GM21528 (cell line): ENCODE measurements at regions not wholly inside any gene's neighbourhood (a gene's known extent, or its start where the extent isn't known, plus 50 kb on each side); places are given as distances from the start of the nearest gene placed in this dataset.

Experiments
- ATAC-seq: cut with Tn5 transposase; IDR thresholded peaks from one replicate; pipeline ENCODE4 v1.9.1; 2021; ENCODE audit warnings: mild to moderate bottlenecking, moderate library complexity; ENCODE audit not compliant: unreplicated experiment, low FRiP score

DNA sequence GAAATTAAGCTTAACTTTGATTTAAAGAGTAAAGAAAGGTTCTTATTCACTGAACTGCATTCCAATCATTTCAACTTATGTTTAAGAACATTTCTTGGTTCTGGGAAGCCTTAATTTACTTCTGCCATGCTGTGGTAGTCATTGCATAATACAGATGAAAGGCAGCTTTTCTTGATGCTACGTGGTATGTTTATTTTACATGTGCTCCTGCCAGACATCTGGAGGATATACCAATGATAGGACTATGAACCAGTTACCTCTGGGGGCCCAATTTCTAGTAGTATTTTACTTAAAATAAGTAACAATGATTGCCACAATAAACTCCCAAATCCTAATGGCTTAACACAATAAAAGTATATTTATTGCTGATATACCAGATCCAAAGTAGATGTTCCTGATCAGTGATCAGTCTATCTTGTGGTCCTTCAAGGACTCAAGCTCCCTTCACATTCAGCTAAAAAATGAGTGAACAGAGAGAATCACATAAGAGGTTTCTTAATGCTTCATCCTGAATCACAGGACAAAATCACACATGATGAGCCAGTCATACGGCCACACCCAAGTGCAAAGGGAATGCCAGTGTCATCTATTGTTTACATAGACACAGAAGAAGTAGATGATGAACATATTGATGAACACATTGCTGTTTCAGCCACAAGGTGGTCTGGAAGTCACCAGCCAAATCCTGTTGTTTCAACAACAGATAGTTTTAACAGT lies 56.5 kb upstream of the CCN2 start:
- ATAC-seq, result no peak

DNA sequence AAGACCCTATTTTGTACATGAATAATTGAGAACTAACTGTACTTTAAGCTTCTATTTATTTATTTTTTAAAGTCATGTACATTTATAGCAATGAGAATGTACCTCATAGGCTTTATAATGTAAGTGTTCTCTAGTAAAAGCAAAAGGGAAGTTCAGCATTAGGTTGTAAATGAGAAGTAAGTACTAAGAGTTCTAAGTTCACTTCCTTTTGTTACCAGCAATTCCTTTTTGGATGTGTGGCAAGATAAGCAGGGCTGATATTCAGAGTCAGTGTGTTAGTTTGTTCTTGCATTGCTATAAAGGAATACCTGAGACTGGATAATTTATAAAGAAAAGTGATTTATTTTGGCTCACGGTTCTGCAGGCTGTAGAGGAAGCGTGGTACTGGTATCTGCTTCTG lies 54.0 kb upstream of the CCN2 start:
- ATAC-seq, result no peak

DNA sequence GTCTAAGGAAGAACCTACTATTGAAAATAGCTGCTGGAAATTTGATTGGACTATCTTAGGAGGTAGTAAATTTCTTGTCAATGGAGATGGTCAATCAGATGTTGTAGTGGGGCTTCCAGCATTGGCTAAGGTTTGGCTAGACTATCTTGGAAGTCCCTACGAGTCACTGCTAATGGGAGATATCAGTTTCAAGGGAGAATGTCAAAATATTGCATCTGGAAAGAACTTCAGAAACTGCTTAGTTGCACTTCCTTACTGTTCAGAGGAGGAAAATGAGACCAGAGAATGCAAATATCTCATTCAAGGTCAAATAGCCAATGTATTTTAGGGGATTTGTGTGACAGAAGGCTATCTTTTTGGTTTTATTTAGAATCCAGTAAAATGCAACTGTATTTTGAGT lies 53.5 kb upstream of the CCN2 start:
- ATAC-seq, result no peak

DNA sequence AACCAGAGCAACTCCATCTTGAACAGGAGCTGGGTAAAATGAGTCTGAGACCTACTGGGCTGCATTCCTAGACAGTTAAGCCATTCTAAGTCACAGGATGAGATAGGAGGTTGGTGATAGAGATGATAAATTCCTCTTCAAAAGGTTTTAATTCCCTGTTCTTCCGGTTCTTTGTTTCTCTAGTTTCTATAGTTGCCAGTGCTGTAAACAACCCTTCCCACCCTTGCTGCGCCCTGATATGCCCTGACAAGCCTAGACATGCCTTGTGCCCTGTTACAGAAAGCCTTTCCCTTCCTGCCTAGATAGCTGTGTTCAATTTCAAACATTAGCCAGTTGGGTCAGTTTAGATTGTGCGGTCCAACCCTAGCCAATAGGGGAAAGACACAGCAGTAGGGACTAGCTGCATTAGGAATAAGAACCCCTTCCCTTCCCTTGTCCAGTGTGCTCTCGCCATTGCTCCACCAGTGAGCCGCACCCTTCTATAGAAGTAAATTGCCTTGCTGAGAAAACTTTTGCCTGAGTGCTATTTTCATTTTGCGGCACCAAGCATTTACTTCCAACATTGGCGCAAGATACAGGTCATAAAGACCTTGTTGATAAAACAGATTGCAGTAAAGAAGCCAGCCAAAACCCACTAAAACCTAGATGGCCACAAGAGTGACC lies 52.5 kb upstream of the CCN2 start:
- ATAC-seq, result no peak
